OCI-LY1 (cell line): ENCODE measurements at regions not wholly inside any gene's neighbourhood (a gene's known extent, or its start where the extent isn't known, plus 50 kb on each side); places are given as distances from the start of the nearest gene placed in this dataset.

ENCODE experiments used
- CTCF ChIP-seq: fragments of 200-600 bp; sonication (generic), shearing (Covaris generic); IDR thresholded peaks from 2 replicates; pipeline ENCODE4 v1.5.1; 2017; ENCODE audit warnings: mild to moderate bottlenecking, antibody characterized with exemption, low read length, moderate library complexity, mixed read lengths
- EZH2 ChIP-seq: fragments of 200-600 bp; sonication (generic), shearing (Covaris generic); IDR thresholded peaks from 2 replicates; pipeline ENCODE4 v1.8.0; 2017; ENCODE audit warnings: borderline replicate concordance, mixed run types, mild to moderate bottlenecking, antibody characterized with exemption, low read length, moderate library complexity, mixed read lengths

- TF ChIP-seq CTCF (no peak), EZH2 (no peak)
Observed at GRCh38 chr7:113659416-113659815, 259.4 kb downstream of the PPP1R3A start.
